IPS DF 6.9 (cell line): ENCODE measurements at regions not wholly inside any gene's neighbourhood (a gene's known extent, or its start where the extent isn't known, plus 50 kb on each side); places are given as distances from the start of the nearest gene placed in this dataset.

Experiments used
- DNase-seq: peaks from one replicate; pipeline ENCODE4 v3.0.0-alpha.2; 2013; ENCODE audit warnings: low read depth, low spot score
- H3K27ac ChIP-seq: one replicate; pipeline ENCODE4 v1.5.1; 2013; ENCODE audit warnings: low read length, control low read depth
- H3K27me3 ChIP-seq: 2 replicates; pipeline ENCODE4 v1.6.1; 2013; ENCODE audit warnings: mild to moderate bottlenecking, low read length; ENCODE audit not compliant: control insufficient read depth, insufficient read depth
- H3K36me3 ChIP-seq: 2 replicates; pipeline ENCODE4 v1.6.1; 2013; ENCODE audit warnings: low read length; ENCODE audit not compliant: control insufficient read depth, insufficient read depth
- H3K4me1 ChIP-seq: 2 replicates; pipeline ENCODE4 v1.6.1; 2013; ENCODE audit warnings: low read length; ENCODE audit not compliant: control insufficient read depth, insufficient read depth
- H3K4me3 ChIP-seq: 2 replicates; pipeline ENCODE4 v1.5.1; 2013; ENCODE audit warnings: mild to moderate bottlenecking, low read length
- H3K9me3 ChIP-seq: 2 replicates; pipeline ENCODE4 v1.6.1; 2013; ENCODE audit warnings: low read length, inconsistent platforms; ENCODE audit not compliant: control insufficient read depth, insufficient read depth
- WGBS: extraction: QIAGEN DNeasy Blood & Tissue Kit; methylation state at CpG from one replicate; pipeline ENCODE4 v1.1.7; 2013; ENCODE audit warnings: mixed read lengths, missing lambda C conversion rate; ENCODE audit not compliant: insufficient read length, insufficient coverage; 5-methylcytosine and 5-hydroxymethylcytosine counted together

- no peaks in the 10 kb centered on the region for H3K9me3 ChIP-seq
- H3K36me3 ChIP-seq = no peaks in the 10 kb centered on the region
- no peaks in the 10 kb centered on the region for H3K27me3 ChIP-seq
- H3K4me3 ChIP-seq = no peak overlapping the region
- H3K27ac ChIP-seq = no peak overlapping the region
- no peak for DNase-seq
- no peaks in the 10 kb centered on the region for H3K4me1 ChIP-seq
Observed at GRCh38 chr2:59590798-59591197, 962.7 kb downstream of the BCL11A start.

- Histone ChIP-seq H3K27ac (no peak overlapping the region), H3K9me3 (no peaks in the 10 kb centered on the region), H3K27me3 (no peaks in the 10 kb centered on the region), H3K4me1 (no peaks in the 10 kb centered on the region), H3K36me3 (no peaks in the 10 kb centered on the region), H3K4me3 (no peak overlapping the region)
- no peak for DNase-seq
- no CpG with 5 or more reads among the region's 4 CpGs for WGBS
Observed at GRCh38 chr2:59589881-59590280, 963.6 kb downstream of the BCL11A start.

- Histone ChIP-seq H3K27me3 (no peaks in the 10 kb centered on the region), H3K36me3 (no peaks in the 10 kb centered on the region), H3K4me1 (no peaks in the 10 kb centered on the region), H3K27ac (no peak overlapping the region), H3K4me3 (no peak overlapping the region), H3K9me3 (no peaks in the 10 kb centered on the region)
- no CpG with 5 or more reads among the region's 5 CpGs for WGBS
- DNase-seq = no peak
Observed at GRCh38 chr2:59588286-59588685, 965.2 kb downstream of the BCL11A start.

- H3K27ac ChIP-seq = no peak overlapping the region
- no peaks in the 10 kb centered on the region for H3K9me3 ChIP-seq
- H3K27me3 ChIP-seq = no peaks in the 10 kb centered on the region
- no peak for DNase-seq
- no peaks in the 10 kb centered on the region for H3K36me3 ChIP-seq
- WGBS = 100% methylated on average over 1 of the region's 1 CpG
- no peak overlapping the region for H3K4me3 ChIP-seq
- no peaks in the 10 kb centered on the region for H3K4me1 ChIP-seq
Observed at GRCh38 chr2:59586176-59586575, 967.3 kb downstream of the BCL11A start.

DNA sequence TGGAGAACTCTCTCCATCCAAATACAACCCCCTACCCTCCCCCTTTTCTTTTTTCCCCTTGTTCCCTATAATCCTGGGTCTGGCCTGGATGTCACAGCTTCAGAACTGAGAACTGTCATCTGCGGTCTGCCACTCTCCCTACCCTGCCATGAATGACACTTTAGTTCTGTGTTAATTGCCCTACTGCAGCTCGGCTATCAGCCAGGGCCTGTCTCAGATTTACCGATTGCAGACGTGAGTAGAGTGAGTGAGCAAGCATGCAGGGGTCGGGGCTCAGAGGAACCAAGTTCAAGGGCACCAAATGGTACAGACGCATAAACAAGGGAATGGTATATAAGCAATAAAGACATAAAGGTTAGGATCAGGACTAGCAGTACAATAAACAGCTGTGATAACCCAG is 967.8 kb downstream of the BCL11A start:
- no peak for DNase-seq
- WGBS = no CpG with 5 or more reads among the region's 6 CpGs
- Histone ChIP-seq H3K9me3 (no peaks in the 10 kb centered on the region), H3K27me3 (no peaks in the 10 kb centered on the region), H3K4me1 (no peaks in the 10 kb centered on the region), H3K27ac (no peak overlapping the region), H3K4me3 (no peak overlapping the region), H3K36me3 (no peaks in the 10 kb centered on the region)

DNA sequence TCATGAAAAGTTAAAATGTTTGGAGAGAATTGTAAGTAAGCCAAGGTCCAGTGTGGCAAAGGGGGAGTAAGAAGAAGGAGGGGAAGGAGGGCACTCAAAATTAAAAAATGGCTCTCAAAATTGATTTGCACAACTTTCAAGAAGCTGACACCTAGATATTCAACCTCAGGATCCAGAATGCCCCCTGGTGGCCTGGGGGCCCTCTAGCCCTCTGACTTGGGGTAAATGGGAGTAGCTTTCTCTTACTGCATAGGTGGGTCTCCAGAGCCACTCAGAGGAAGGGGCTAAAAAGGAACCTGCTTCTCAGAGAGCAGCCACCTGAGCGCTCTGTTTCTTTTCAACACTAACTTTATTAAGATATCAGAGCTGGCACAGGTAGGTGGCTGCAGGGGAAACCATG is 968.5 kb downstream of the BCL11A start:
- WGBS = no CpG with 5 or more reads among the region's 1 CpG
- H3K27me3 ChIP-seq = no peaks in the 10 kb centered on the region
- DNase-seq = peak; percentile 22
- no peaks in the 10 kb centered on the region for H3K36me3 ChIP-seq
- no peaks in the 10 kb centered on the region for H3K4me1 ChIP-seq
- no peak overlapping the region for H3K4me3 ChIP-seq
- H3K27ac ChIP-seq = no peak overlapping the region
- no peaks in the 10 kb centered on the region for H3K9me3 ChIP-seq

DNA sequence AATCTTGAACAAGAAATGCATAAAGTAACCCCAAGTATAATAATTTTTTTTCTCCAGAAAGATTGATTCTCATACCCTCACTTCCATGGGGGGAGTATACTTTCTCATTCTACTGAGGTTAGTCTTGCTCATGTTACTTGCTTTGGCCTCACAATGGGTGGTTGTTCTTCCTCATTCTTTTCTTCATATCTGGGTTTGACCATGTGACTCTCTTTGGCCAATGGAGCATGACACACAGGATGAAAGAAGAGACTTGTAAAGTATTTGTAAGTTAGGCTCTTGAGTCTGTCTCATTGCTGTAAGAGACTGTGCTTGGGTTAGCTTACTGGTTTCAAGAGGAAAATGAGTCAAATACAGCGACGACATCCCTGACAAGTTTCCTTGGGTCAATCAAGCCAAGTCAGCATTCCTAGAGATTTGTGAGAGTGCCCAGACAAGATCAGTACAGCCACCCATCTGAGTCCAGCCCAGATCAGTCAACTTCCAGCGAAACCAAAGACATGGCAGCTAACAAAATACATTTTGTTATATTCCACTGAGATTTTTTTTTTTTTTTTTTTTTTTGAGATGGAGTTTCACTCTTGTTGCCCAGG is 970.2 kb downstream of the BCL11A start:
- Histone ChIP-seq H3K4me1 (no peaks in the 10 kb centered on the region), H3K27me3 (no peaks in the 10 kb centered on the region), H3K36me3 (no peaks in the 10 kb centered on the region), H3K4me3 (no peak overlapping the region), H3K9me3 (no peaks in the 10 kb centered on the region), H3K27ac (no peak overlapping the region)
- DNase-seq = no peak
- no CpG with 5 or more reads among the region's 3 CpGs for WGBS

DNA sequence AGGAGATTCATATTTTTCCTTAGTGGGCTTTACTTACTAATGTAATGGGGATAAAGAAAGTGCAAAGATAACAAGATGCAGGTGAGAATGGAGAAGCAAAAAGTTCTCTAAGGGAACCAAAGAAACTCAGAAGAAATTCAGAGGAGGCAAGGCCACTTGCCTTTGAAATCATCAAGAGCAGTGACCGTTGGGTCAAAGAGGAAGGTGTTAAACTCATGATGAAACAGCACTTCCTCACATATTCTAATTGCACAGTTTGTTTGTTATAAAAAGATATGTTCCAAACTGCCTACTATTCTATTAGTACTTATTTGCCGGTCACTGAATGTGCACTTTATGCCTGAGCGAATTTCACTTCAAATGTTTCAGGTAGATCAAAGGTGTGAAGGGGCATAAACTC is 975.1 kb downstream of the BCL11A start:
- WGBS = no CpG with 5 or more reads among the region's 3 CpGs
- H3K4me3 ChIP-seq = no peak overlapping the region
- H3K9me3 ChIP-seq = no peaks in the 10 kb centered on the region
- no peaks in the 10 kb centered on the region for H3K27me3 ChIP-seq
- H3K4me1 ChIP-seq = no peaks in the 10 kb centered on the region
- DNase-seq = no peak
- H3K36me3 ChIP-seq = no peaks in the 10 kb centered on the region
- H3K27ac ChIP-seq = no peak overlapping the region

DNA sequence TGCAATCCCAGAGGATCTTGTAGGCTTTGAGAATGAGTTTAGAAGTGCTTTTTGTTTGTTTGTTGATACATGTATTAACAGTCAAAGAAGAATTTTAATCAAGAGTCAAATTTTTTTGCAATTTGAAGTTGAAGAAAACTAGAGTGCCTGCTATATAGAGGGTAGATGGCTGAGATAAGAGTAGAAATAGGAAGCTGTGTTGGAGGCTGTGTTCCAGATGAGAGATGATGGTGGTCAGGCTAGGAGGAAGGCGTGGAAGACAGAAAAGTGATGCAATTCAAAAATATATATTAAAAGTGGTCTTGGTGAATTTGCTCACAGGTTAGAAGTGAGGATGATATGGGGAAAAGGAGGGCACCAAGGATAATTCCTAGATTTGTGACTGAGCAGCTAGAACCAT is 978.3 kb downstream of the BCL11A start:
- Histone ChIP-seq H3K36me3 (no peaks in the 10 kb centered on the region), H3K27me3 (no peaks in the 10 kb centered on the region), H3K9me3 (no peaks in the 10 kb centered on the region), H3K27ac (no peak overlapping the region), H3K4me3 (no peak overlapping the region), H3K4me1 (no peaks in the 10 kb centered on the region)
- no CpG with 5 or more reads among the region's 1 CpG for WGBS
- DNase-seq = no peak

DNA sequence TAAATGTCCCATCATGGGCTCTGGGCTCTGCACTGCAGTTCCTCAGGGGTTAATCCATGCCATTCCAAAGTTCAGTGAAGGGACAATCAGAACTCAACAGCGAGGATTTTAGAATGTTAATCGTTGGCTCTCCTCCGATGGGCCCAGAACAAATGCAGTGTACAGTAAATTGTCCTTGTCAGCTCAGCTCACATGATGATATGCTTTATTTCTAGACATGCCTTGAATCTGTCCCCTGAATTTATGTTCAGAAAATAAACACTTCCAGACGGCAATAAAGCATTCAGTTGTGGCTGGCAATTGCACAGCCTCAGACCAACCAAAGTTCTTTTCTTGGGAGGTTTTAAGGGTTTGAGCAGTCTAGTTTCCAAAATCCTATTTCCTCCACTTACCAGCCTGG is 981.2 kb downstream of the BCL11A start:
- Histone ChIP-seq H3K27me3 (no peaks in the 10 kb centered on the region), H3K27ac (no peak overlapping the region), H3K36me3 (no peaks in the 10 kb centered on the region), H3K9me3 (no peaks in the 10 kb centered on the region), H3K4me3 (no peak overlapping the region), H3K4me1 (no peaks in the 10 kb centered on the region)
- no CpG with 5 or more reads among the region's 4 CpGs for WGBS
- DNase-seq = no peak

DNA sequence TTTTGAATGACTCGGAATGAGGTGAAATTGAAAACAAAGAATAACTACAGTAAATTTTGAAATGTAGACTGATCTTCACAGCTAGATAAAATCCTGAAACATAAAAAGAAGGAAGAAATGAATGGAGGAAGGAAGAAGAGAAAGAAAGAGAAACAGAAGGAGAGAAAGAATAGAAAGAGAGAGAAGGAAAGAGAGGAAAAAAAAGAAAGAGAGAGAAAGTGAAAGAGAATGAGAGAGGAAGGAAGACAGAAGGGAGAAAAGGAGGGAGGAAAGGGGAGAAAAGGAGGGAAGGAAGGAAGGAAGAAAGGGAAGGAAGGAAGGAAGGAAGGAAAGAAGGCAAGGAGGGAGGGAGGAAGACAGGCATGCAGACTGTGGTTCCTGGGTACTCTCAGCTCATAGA is 982.6 kb downstream of the BCL11A start:
- DNase-seq = no peak
- H3K36me3 ChIP-seq = no peaks in the 10 kb centered on the region
- H3K4me1 ChIP-seq = no peaks in the 10 kb centered on the region
- H3K9me3 ChIP-seq = no peaks in the 10 kb centered on the region
- H3K27ac ChIP-seq = no peak overlapping the region
- H3K4me3 ChIP-seq = no peak overlapping the region
- no CpG with 5 or more reads among the region's 1 CpG for WGBS
- H3K27me3 ChIP-seq = no peaks in the 10 kb centered on the region
